ENCODE measurements at regions not wholly inside any gene's neighbourhood (a gene's known extent, or its start where the extent isn't known, plus 50 kb on each side); places are given as distances from the start of the nearest gene placed in this dataset.
"Not testable (repeated sequence)": the region's sequence is repeated elsewhere in the genome, so short reads cannot be mapped to it uniquely, and the experiment has no call there.

- H3K9me3 Mint-ChIP-seq; DNase-seq; intact Hi-C loops (cut with micrococcal nuclease); POLR2A ChIA-PET; H3K9me3 ChIP-seq (ENCODE audit: control insufficient read depth in 2 of 3, low read length in 3 of 3); CTCF ChIA-PET; H3K27ac Mint-ChIP-seq; H3K4me3 ChIP-seq (ENCODE audit: low read length); H3K36me3 Mint-ChIP-seq; H3K36me3 ChIP-seq (ENCODE audit: control insufficient read depth in 2 of 3, insufficient read depth in 3 of 3, low read length in 3 of 3); H3K27me3 ChIP-seq (ENCODE audit: control insufficient read depth in 2 of 2, insufficient read depth in 2 of 2, low read length in 2 of 2); H3K4me3 Mint-ChIP-seq; ATAC-seq; H3K27me3 Mint-ChIP-seq; H3K4me1 Mint-ChIP-seq; H3K27ac ChIP-seq (ENCODE audit: low read depth, low read length); H3K4me1 ChIP-seq (ENCODE audit: control insufficient read depth in 2 of 2, insufficient read depth in 2 of 2, low read length in 2 of 2): not testable (repeated sequence)
Observed at GRCh38 chr4:49523816-49524765, 538.0 kb downstream of the CWH43 start.

- H3K4me1 Mint-ChIP-seq; POLR2A ChIA-PET; H3K9me3 ChIP-seq (ENCODE audit: control insufficient read depth in 2 of 3, low read length in 3 of 3); ATAC-seq; DNase-seq; H3K27ac ChIP-seq (ENCODE audit: low read depth, low read length); H3K27me3 Mint-ChIP-seq; H3K27ac Mint-ChIP-seq; H3K27me3 ChIP-seq (ENCODE audit: control insufficient read depth in 2 of 2, insufficient read depth in 2 of 2, low read length in 2 of 2); H3K36me3 Mint-ChIP-seq; H3K4me3 ChIP-seq (ENCODE audit: low read length); H3K4me3 Mint-ChIP-seq; H3K36me3 ChIP-seq (ENCODE audit: control insufficient read depth in 2 of 3, insufficient read depth in 3 of 3, low read length in 3 of 3); intact Hi-C loops (cut with micrococcal nuclease); CTCF ChIA-PET; H3K4me1 ChIP-seq (ENCODE audit: control insufficient read depth in 2 of 2, insufficient read depth in 2 of 2, low read length in 2 of 2): not testable (repeated sequence)
- H3K9me3 Mint-ChIP-seq: peaks cover 3 to 25% (median 12%) of the 10 kb centered on the region in 11 donors
Observed at GRCh38 chr4:49558916-49559676, 573.0 kb downstream of the CWH43 start.

- H3K9me3 ChIP-seq (ENCODE audit: control insufficient read depth in 2 of 3, low read length in 3 of 3); intact Hi-C loops (cut with micrococcal nuclease); H3K4me1 ChIP-seq (ENCODE audit: control insufficient read depth in 2 of 2, insufficient read depth in 2 of 2, low read length in 2 of 2); H3K36me3 ChIP-seq (ENCODE audit: control insufficient read depth in 2 of 3, insufficient read depth in 3 of 3, low read length in 3 of 3); H3K27ac ChIP-seq (ENCODE audit: low read depth, low read length); H3K36me3 Mint-ChIP-seq; POLR2A ChIA-PET; H3K4me3 Mint-ChIP-seq; H3K27me3 ChIP-seq (ENCODE audit: control insufficient read depth in 2 of 2, insufficient read depth in 2 of 2, low read length in 2 of 2); DNase-seq; H3K27me3 Mint-ChIP-seq; ATAC-seq; CTCF ChIA-PET; H3K27ac Mint-ChIP-seq; H3K4me1 Mint-ChIP-seq; H3K4me3 ChIP-seq (ENCODE audit: low read length): not testable (repeated sequence)
- peaks cover 3 to 22% (median 9%) of the 10 kb centered on the region in 11 donors for H3K9me3 Mint-ChIP-seq
Observed at GRCh38 chr4:49560131-49560816, 574.2 kb downstream of the CWH43 start.

- CTCF ChIA-PET; H3K4me3 ChIP-seq (ENCODE audit: low read length); H3K9me3 ChIP-seq (ENCODE audit: control insufficient read depth in 2 of 3, low read length in 3 of 3); POLR2A ChIA-PET; H3K27ac Mint-ChIP-seq; ATAC-seq; H3K27me3 ChIP-seq (ENCODE audit: control insufficient read depth in 2 of 2, insufficient read depth in 2 of 2, low read length in 2 of 2); H3K27ac ChIP-seq (ENCODE audit: low read depth, low read length); H3K27me3 Mint-ChIP-seq; H3K36me3 ChIP-seq (ENCODE audit: control insufficient read depth in 2 of 3, insufficient read depth in 3 of 3, low read length in 3 of 3); intact Hi-C loops (cut with micrococcal nuclease); H3K4me1 ChIP-seq (ENCODE audit: control insufficient read depth in 2 of 2, insufficient read depth in 2 of 2, low read length in 2 of 2); H3K36me3 Mint-ChIP-seq; DNase-seq; H3K4me1 Mint-ChIP-seq; H3K4me3 Mint-ChIP-seq: not testable (repeated sequence)
- H3K9me3 Mint-ChIP-seq: peaks cover 3 to 22% (median 9%) of the 10 kb centered on the region in 11 donors
Observed at GRCh38 chr4:49560883-49561282, 574.8 kb downstream of the CWH43 start.

GRCh38 chr4:49570248-49570647 lies 584.2 kb downstream of the CWH43 start:
- H3K4me1 Mint-ChIP-seq; H3K27me3 ChIP-seq (ENCODE audit: control insufficient read depth in 2 of 2, insufficient read depth in 2 of 2, low read length in 2 of 2); POLR2A ChIA-PET; intact Hi-C loops (cut with micrococcal nuclease); H3K27ac ChIP-seq (ENCODE audit: low read depth, low read length); H3K4me3 Mint-ChIP-seq; H3K27me3 Mint-ChIP-seq; DNase-seq; H3K36me3 ChIP-seq (ENCODE audit: control insufficient read depth in 2 of 3, insufficient read depth in 3 of 3, low read length in 3 of 3); CTCF ChIA-PET; H3K27ac Mint-ChIP-seq; H3K9me3 ChIP-seq (ENCODE audit: control insufficient read depth in 2 of 3, low read length in 3 of 3); ATAC-seq; H3K36me3 Mint-ChIP-seq; H3K4me1 ChIP-seq (ENCODE audit: control insufficient read depth in 2 of 2, insufficient read depth in 2 of 2, low read length in 2 of 2); H3K4me3 ChIP-seq (ENCODE audit: low read length): not testable (repeated sequence)
- peaks cover 6 to 47% (median 32%) of the 10 kb centered on the region in 11 donors for H3K9me3 Mint-ChIP-seq

GRCh38 chr4:49573666-49574215 lies 587.7 kb downstream of the CWH43 start:
- H3K9me3 Mint-ChIP-seq: peaks cover 11 to 60% (median 40%) of the 10 kb centered on the region in 11 donors
- CTCF ChIA-PET; H3K4me1 Mint-ChIP-seq; POLR2A ChIA-PET; H3K27ac ChIP-seq (ENCODE audit: low read depth, low read length); DNase-seq; H3K27ac Mint-ChIP-seq; H3K36me3 Mint-ChIP-seq; H3K4me3 ChIP-seq (ENCODE audit: low read length); ATAC-seq; H3K36me3 ChIP-seq (ENCODE audit: control insufficient read depth in 2 of 3, insufficient read depth in 3 of 3, low read length in 3 of 3); H3K4me3 Mint-ChIP-seq; H3K27me3 Mint-ChIP-seq; H3K4me1 ChIP-seq (ENCODE audit: control insufficient read depth in 2 of 2, insufficient read depth in 2 of 2, low read length in 2 of 2); intact Hi-C loops (cut with micrococcal nuclease); H3K27me3 ChIP-seq (ENCODE audit: control insufficient read depth in 2 of 2, insufficient read depth in 2 of 2, low read length in 2 of 2); H3K9me3 ChIP-seq (ENCODE audit: control insufficient read depth in 2 of 3, low read length in 3 of 3): not testable (repeated sequence)

Data from naive thymus-derived CD4-positive, alpha-beta T cell (primary cell).